ENCODE measurements at regions not wholly inside any gene's neighbourhood (a gene's known extent, or its start where the extent isn't known, plus 50 kb on each side); places are given as distances from the start of the nearest gene placed in this dataset.
"Not testable (repeated sequence)": the region's sequence is repeated elsewhere in the genome, so short reads cannot be mapped to it uniquely, and the experiment has no call there.

DNA sequence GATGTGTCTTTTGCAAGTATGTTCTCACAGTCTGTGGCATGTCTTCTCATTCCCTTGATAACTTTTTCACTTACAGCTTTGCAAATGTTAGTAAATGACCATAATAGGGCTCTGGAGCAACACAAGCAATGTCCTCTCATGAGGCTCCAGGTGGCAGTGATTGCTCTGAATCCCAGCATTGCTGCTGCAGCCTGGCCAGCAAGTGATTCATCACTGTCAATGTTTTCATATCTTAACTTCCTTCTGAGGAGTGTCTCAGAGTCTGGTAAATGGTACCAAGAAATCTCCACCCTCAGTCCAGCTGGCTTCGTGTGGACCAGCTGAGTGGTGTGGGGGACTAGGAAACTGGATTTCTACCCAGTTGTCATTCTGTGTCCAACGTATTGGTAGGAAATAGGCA is 139.6 kb downstream of the MYLK4 start:
- H3K4me1 Mint-ChIP-seq, result no peaks in the 10 kb centered on the region
- no peaks in the 10 kb centered on the region for H3K36me3 Mint-ChIP-seq
- no peak for DNase-seq
- H3K4me3 Mint-ChIP-seq, result no peak overlapping the region
- no peak overlapping the region for H3K27ac Mint-ChIP-seq
- H3K9me3 Mint-ChIP-seq, result no peaks in the 10 kb centered on the region
- peaks cover 16% of the 10 kb centered on the region for H3K27me3 Mint-ChIP-seq

GRCh38 chr6:2608503-2608902 is 142.2 kb downstream of the MYLK4 start:
- H3K4me1 Mint-ChIP-seq, result no peaks in the 10 kb centered on the region
- no peaks in the 10 kb centered on the region for H3K36me3 Mint-ChIP-seq

GRCh38 chr6:2600363-2600762 is 150.4 kb downstream of the MYLK4 start:
- no peak overlapping the region for H3K27ac Mint-ChIP-seq
- H3K36me3 Mint-ChIP-seq, result no peaks in the 10 kb centered on the region
- no peak for DNase-seq
- H3K9me3 Mint-ChIP-seq, result no peaks in the 10 kb centered on the region
- peaks cover 12% of the 10 kb centered on the region for H3K27me3 Mint-ChIP-seq
- no peaks in the 10 kb centered on the region for H3K4me1 Mint-ChIP-seq
- H3K4me3 Mint-ChIP-seq, result no peak overlapping the region

More at GRCh38 chr6:2608503-2608902, 142.2 kb downstream of the MYLK4 start:
- peaks cover 11% of the 10 kb centered on the region for H3K27me3 Mint-ChIP-seq
- no peak overlapping the region for H3K27ac Mint-ChIP-seq
- H3K9me3 Mint-ChIP-seq, result no peaks in the 10 kb centered on the region
- no peak overlapping the region for H3K4me3 Mint-ChIP-seq
- DNase-seq, result no peak

GRCh38 chr6:2599817-2600216 is 150.9 kb downstream of the MYLK4 start:
- no peak overlapping the region for H3K4me3 Mint-ChIP-seq
- no peaks in the 10 kb centered on the region for H3K36me3 Mint-ChIP-seq
- DNase-seq, result no peak
- H3K27ac Mint-ChIP-seq, result no peak overlapping the region
- no peaks in the 10 kb centered on the region for H3K4me1 Mint-ChIP-seq
- H3K9me3 Mint-ChIP-seq, result no peaks in the 10 kb centered on the region
- peaks cover 12% of the 10 kb centered on the region for H3K27me3 Mint-ChIP-seq

GRCh38 chr6:2598867-2599266 is 151.9 kb downstream of the MYLK4 start:
- Mint-ChIP-seq H3K27me3 (peaks cover 12% of the 10 kb centered on the region), H3K27ac (no peak overlapping the region), H3K4me1 (no peaks in the 10 kb centered on the region), H3K9me3 (no peaks in the 10 kb centered on the region), H3K36me3 (no peaks in the 10 kb centered on the region), H3K4me3 (no peak overlapping the region)
- DNase-seq, result no peak

GRCh38 chr6:2597991-2598390 is 152.7 kb downstream of the MYLK4 start:
- Mint-ChIP-seq H3K4me1 (no peaks in the 10 kb centered on the region), H3K27ac (no peak overlapping the region), H3K36me3 (no peaks in the 10 kb centered on the region), H3K27me3 (peaks cover 9% of the 10 kb centered on the region), H3K9me3 (no peaks in the 10 kb centered on the region), H3K4me3 (no peak overlapping the region)
- no peak for DNase-seq

- not testable (repeated sequence) for H3K27ac Mint-ChIP-seq, DNase-seq, H3K27me3 Mint-ChIP-seq, H3K36me3 Mint-ChIP-seq, H3K9me3 Mint-ChIP-seq, H3K4me3 Mint-ChIP-seq, H3K4me1 Mint-ChIP-seq
These were observed 153.3 kb downstream of the MYLK4 start for GRCh38 chr6:2597457-2597856.

DNA sequence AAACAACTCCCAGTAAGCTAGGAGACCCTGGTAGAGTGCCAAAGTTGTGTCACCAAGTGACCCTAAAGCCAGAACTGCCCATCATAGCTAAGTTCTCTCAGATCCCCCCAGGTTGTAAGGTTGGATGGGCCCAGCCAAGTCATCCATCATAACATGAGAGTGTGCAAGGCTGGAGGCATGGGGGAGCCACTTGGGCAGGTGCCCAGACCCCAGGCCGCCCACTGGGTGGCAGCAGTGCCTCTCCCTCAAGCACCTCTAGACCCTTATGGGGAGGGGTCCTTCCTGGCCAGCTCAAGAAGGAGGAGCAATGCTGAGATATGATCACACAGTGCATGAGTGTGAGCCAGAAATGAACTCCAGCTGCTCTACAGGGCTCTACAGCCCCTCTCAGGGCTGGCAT is 154.5 kb downstream of the MYLK4 start:
- no peaks in the 10 kb centered on the region for H3K9me3 Mint-ChIP-seq

GRCh38 chr6:2594868-2595267 is 155.9 kb downstream of the MYLK4 start:
- Mint-ChIP-seq H3K27me3 (peaks cover 10% of the 10 kb centered on the region), H3K4me3 (no peak overlapping the region), H3K9me3 (no peaks in the 10 kb centered on the region), H3K36me3 (no peaks in the 10 kb centered on the region), H3K4me1 (no peaks in the 10 kb centered on the region), H3K27ac (no peak overlapping the region)
- DNase-seq, result no peak

More for the DNA sequence above, 154.5 kb downstream of the MYLK4 start:
- Mint-ChIP-seq H3K27ac (no peak overlapping the region), H3K27me3 (peaks cover 6% of the 10 kb centered on the region), H3K4me1 (no peaks in the 10 kb centered on the region), H3K4me3 (no peak overlapping the region), H3K36me3 (no peaks in the 10 kb centered on the region)
- DNase-seq, result no peak

DNA sequence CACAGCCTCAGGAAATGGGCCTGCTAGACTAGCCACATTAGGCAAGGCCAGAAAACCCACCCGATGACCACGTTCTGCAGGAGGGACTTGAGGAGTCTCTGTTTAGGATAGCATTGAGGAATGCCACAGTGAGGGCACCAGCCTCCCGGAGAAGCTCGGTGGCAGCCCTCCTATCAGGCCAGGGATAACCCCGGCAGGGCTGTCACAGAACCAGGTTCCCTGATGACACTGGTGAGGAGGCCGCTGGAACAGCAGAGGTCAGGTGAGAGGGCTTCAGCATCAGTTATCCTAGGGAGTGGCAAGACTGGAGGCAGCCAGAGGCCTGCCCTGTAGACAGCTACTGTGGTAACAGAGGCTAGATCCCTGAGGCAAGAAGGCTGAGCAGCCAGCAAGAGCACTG is 157.6 kb downstream of the MYLK4 start:
- H3K36me3 Mint-ChIP-seq, result no peaks in the 10 kb centered on the region
- no peak overlapping the region for H3K4me3 Mint-ChIP-seq
- DNase-seq, result no peak
- no peak overlapping the region for H3K27ac Mint-ChIP-seq
- H3K27me3 Mint-ChIP-seq, result peaks cover 23% of the 10 kb centered on the region
- H3K9me3 Mint-ChIP-seq, result no peaks in the 10 kb centered on the region
- H3K4me1 Mint-ChIP-seq, result peaks cover 2% of the 10 kb centered on the region

DNA sequence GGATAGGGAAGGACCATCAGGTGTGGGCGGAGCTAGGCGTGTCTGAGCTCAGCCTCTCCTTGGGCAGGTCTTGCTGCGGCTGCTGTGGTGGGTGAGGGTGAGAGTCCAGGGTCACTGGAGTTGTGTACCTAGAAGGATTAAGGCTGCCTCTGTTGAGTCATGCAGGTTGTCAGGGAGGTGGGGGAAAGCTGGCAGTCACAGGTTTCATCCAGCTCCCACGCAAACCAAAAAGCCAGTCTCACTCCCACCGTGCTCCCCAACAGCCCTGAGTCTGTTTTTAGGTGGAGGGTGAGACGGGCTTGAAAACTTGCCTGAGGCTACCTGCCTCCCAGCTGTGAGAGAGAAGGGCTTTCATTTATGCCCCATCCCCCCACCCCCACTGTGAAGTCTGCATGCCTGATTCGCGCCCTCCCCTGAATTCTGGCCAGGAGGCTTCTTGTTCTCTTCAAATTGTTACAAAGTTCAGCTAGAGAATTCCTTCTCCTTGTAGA is 161.5 kb downstream of the MYLK4 start:
- no peak for DNase-seq
- Mint-ChIP-seq H3K27me3 (peaks cover 27% of the 10 kb centered on the region), H3K9me3 (peaks cover 6% of the 10 kb centered on the region), H3K36me3 (no peaks in the 10 kb centered on the region), H3K27ac (no peak overlapping the region), H3K4me1 (peaks cover 2% of the 10 kb centered on the region), H3K4me3 (no peak overlapping the region)

GRCh38 chr6:2583459-2583858 is 167.3 kb downstream of the MYLK4 start:
- H3K27me3 Mint-ChIP-seq, result peaks cover 41% of the 10 kb centered on the region
- no peak for DNase-seq
- no peaks in the 10 kb centered on the region for H3K36me3 Mint-ChIP-seq
- no peak overlapping the region for H3K27ac Mint-ChIP-seq
- peaks cover 6% of the 10 kb centered on the region for H3K9me3 Mint-ChIP-seq
- H3K4me1 Mint-ChIP-seq, result no peaks in the 10 kb centered on the region
- H3K4me3 Mint-ChIP-seq, result no peak overlapping the region

- Mint-ChIP-seq H3K9me3 (peaks cover 6% of the 10 kb centered on the region), H3K4me3 (no peak overlapping the region), H3K4me1 (no peaks in the 10 kb centered on the region), H3K27me3 (peaks cover 36% of the 10 kb centered on the region), H3K36me3 (no peaks in the 10 kb centered on the region), H3K27ac (no peak overlapping the region)
- DNase-seq, result no peak
These were observed 168.5 kb downstream of the MYLK4 start for GRCh38 chr6:2582268-2582667.

- Mint-ChIP-seq H3K27me3 (peaks cover 34% of the 10 kb centered on the region), H3K9me3 (peaks cover 6% of the 10 kb centered on the region), H3K27ac (no peak overlapping the region), H3K4me1 (no peaks in the 10 kb centered on the region), H3K36me3 (no peaks in the 10 kb centered on the region), H3K4me3 (no peak overlapping the region)
- DNase-seq, result no peak
These were observed 169.1 kb downstream of the MYLK4 start for GRCh38 chr6:2581611-2582010.

DNA sequence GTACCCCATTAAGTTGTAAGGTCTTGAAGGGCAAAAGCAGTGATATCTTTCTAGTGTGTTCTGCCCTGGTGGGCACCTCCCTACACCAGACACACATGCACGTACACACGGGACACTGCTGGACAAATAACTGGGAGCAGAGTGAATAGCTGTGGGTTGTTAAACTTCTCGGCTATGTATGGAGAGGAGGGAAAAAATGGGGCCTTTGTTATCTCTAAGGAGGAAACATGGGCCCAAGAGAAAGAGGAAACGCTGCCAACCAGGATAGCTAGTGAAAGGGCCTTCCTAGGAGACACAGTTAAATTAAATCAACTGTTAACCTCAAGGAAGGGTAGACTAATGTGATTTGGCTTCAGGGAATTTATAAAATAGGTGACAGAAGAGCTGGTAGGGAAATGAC is 169.7 kb downstream of the MYLK4 start:
- H3K4me3 Mint-ChIP-seq, result no peak overlapping the region
- peaks cover 34% of the 10 kb centered on the region for H3K27me3 Mint-ChIP-seq
- H3K27ac Mint-ChIP-seq, result no peak overlapping the region
- H3K36me3 Mint-ChIP-seq, result no peaks in the 10 kb centered on the region
- H3K4me1 Mint-ChIP-seq, result no peaks in the 10 kb centered on the region
- peaks cover 1% of the 10 kb centered on the region for H3K9me3 Mint-ChIP-seq
- DNase-seq, result no peak

DNA sequence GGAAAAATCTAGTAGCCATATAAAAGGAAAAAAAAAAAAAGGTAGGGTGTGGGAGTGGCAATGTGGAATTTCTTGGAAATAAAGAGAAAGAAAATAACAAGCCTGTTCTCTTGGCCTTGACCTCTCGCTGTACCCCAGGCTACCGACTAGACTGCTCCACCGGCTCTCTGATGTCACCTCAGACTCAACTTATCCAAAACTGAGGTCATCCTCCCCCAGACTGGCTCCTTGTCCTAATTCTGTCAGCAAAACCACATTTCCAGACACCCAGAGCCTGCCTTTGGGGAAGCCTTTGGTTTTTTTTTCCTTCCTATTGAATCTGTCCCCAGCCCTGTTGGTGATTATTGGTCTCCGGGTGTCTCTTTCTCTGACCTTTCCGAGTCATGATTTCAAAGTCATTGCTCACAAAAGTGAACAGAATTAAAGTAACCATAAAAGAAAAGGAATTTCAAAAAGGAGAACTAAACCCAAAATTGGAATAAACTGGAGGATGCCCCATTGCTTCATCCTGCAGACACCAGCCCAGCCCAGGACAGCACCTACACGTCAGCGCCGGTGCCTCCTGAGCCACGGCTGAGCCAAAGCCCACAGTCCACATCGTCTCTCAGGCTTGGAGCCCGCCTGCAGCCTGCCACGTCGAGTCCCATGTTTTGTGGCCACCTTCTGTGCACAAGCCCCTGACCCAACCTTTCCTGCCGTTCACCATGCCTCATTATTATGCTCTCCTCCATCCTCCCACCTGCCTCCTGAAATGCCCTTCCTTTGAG is 170.7 kb downstream of the MYLK4 start:
- Mint-ChIP-seq H3K27ac (no peak overlapping the region), H3K9me3 (peaks cover 3% of the 10 kb centered on the region), H3K4me1 (no peaks in the 10 kb centered on the region), H3K36me3 (no peaks in the 10 kb centered on the region), H3K4me3 (no peak overlapping the region), H3K27me3 (peaks cover 38% of the 10 kb centered on the region)
- DNase-seq, result no peak

Measured in activated naive CD8-positive, alpha-beta T cell treated with anti-CD3 and anti-CD28 coated beads for 36 hours (primary cell).